SU-DHL-6 (cell line): ENCODE measurements at regions not wholly inside any gene's neighbourhood (a gene's known extent, or its start where the extent isn't known, plus 50 kb on each side); places are given as distances from the start of the nearest gene placed in this dataset.

ENCODE experiments used
- H2AFZ ChIP-seq: fragments of 200-600 bp; sonication (generic); 2 replicates; pipeline ENCODE4 v1.6.1; 2014; ENCODE audit warnings: low read depth, mild to moderate bottlenecking, moderate library complexity, mixed read lengths, antibody characterized with exemption, low read length; ENCODE audit not compliant: severe bottlenecking
- H3F3A ChIP-seq: fragments of 200-600 bp; shearing (Covaris generic); 2 replicates; pipeline ENCODE4 v1.6.0; 2016; ENCODE audit warnings: antibody characterized with exemption, mild to moderate bottlenecking; ENCODE audit not compliant: insufficient read depth
- H3K27ac ChIP-seq: fragments of 200-600 bp; sonication (generic); 2 replicates; pipeline ENCODE4 v1.5.1; 2016; ENCODE audit warnings: low read depth, mild to moderate bottlenecking, low read length, moderate library complexity, mixed read lengths
- H3K27me3 ChIP-seq: fragments of 200-600 bp; sonication (generic), shearing (Covaris generic); 2 replicates; pipeline ENCODE4 v1.6.0; 2014; ENCODE audit warnings: mild to moderate bottlenecking, low read length
- H3K36me3 ChIP-seq: fragments of 200-600 bp; sonication (generic); 2 replicates; pipeline ENCODE4 v1.6.1; 2014; ENCODE audit warnings: mild to moderate bottlenecking, low read length, mixed read lengths
- H3K4me2 ChIP-seq: fragments of 300-600, 200-600 bp; shearing (Covaris generic), sonication (generic); 2 replicates; pipeline ENCODE4 v1.6.0; 2014; ENCODE audit warnings: low read length, low read depth, mild to moderate bottlenecking; ENCODE audit not compliant: poor library complexity, severe bottlenecking
- H3K4me3 ChIP-seq: fragments of 200-600 bp; sonication (generic); 2 replicates; pipeline ENCODE4 v1.5.1; 2014; ENCODE audit warnings: antibody characterized with exemption, low read length, mild to moderate bottlenecking, mixed read lengths; ENCODE audit not compliant: insufficient read depth, poor library complexity, severe bottlenecking
- H3K79me2 ChIP-seq: fragments of 200-600 bp; sonication (generic); 2 replicates; pipeline ENCODE4 v1.6.1; 2014; ENCODE audit warnings: mild to moderate bottlenecking, low read length, moderate library complexity; ENCODE audit not compliant: insufficient read depth
- H3K9ac ChIP-seq: fragments of 200-600 bp; sonication (generic); 2 replicates; pipeline ENCODE4 v1.7.0; 2014; ENCODE audit warnings: mild to moderate bottlenecking, low read length
- H3K9me2 ChIP-seq: fragments of 200-600 bp; sonication (generic); replicated peaks from 2 replicates; pipeline ENCODE4 v1.6.1; 2014; ENCODE audit warnings: low read length; ENCODE audit not compliant: insufficient read depth
- H3K9me3 ChIP-seq: fragments of 200-600 bp; sonication (generic); 2 replicates; pipeline ENCODE4 v1.6.1; 2014; ENCODE audit warnings: low read length, mixed read lengths; ENCODE audit not compliant: insufficient read depth
- H4K20me1 ChIP-seq: fragments of 200-600 bp; sonication (generic); 2 replicates; pipeline ENCODE4 v1.6.1; 2014; ENCODE audit warnings: low read depth, mild to moderate bottlenecking, antibody characterized with exemption, low read length, moderate library complexity, mixed read lengths
- EZH2phosphoT487 ChIP-seq: fragments of 200-600 bp; sonication (generic), shearing (Covaris generic); conservative IDR thresholded peaks from 2 replicates; pipeline ENCODE4 v1.6.1; 2018; ENCODE audit warnings: mild to moderate bottlenecking, antibody characterized with exemption, low read length, moderate library complexity, mixed read lengths
- TF ChIP-seq, protein P1 (sequence below): fragments of 200-600 bp; sonication (generic); IDR thresholded peaks from one replicate; pipeline ENCODE4 v1.5.1; 2017; ENCODE audit warnings: antibody characterized with exemption, mild to moderate bottlenecking, low read length, moderate library complexity; ENCODE audit not compliant: insufficient read depth, poor library complexity, severe bottlenecking

DNA sequence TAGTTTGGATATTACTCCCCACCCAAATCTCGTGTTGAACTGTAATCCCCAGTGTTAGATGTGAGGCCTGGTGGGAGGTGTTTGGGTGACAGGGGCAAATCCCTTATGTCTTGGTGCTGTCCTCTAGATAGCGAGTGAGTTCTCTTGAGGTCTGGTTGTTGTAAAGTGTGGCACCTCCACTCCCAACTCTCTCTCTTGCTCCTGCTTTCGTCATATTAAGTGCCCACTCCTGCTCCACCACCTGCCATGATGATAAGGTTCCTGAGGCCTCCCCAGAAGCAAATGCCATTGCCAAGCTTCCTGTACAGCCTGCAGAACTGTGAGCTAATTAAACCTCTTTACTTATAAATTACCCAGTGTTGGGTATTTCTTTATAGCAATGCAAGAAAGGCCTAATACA is 944.3 kb downstream of the ADGRL3 start:
- no peaks in the 10 kb centered on the region for H3K9me2 ChIP-seq
- H4K20me1 ChIP-seq, result no peaks in the 10 kb centered on the region
- no peaks in the 10 kb centered on the region for H3K79me2 ChIP-seq
- no peaks in the 10 kb centered on the region for H3K27me3 ChIP-seq
- no peaks in the 10 kb centered on the region for H3F3A ChIP-seq
- TF ChIP-seq, protein P1, sequence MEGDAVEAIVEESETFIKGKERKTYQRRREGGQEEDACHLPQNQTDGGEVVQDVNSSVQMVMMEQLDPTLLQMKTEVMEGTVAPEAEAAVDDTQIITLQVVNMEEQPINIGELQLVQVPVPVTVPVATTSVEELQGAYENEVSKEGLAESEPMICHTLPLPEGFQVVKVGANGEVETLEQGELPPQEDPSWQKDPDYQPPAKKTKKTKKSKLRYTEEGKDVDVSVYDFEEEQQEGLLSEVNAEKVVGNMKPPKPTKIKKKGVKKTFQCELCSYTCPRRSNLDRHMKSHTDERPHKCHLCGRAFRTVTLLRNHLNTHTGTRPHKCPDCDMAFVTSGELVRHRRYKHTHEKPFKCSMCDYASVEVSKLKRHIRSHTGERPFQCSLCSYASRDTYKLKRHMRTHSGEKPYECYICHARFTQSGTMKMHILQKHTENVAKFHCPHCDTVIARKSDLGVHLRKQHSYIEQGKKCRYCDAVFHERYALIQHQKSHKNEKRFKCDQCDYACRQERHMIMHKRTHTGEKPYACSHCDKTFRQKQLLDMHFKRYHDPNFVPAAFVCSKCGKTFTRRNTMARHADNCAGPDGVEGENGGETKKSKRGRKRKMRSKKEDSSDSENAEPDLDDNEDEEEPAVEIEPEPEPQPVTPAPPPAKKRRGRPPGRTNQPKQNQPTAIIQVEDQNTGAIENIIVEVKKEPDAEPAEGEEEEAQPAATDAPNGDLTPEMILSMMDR, result no peak
- TF ChIP-seq EZH2phosphoT487, result no peak
- H3K9me3 ChIP-seq, result no peaks in the 10 kb centered on the region
- H2AFZ ChIP-seq, result no peak overlapping the region
- H3K9ac ChIP-seq, result no peak overlapping the region
- no peak overlapping the region for H3K4me2 ChIP-seq
- no peak overlapping the region for H3K27ac ChIP-seq
- H3K4me3 ChIP-seq, result no peak overlapping the region
- H3K36me3 ChIP-seq, result no peaks in the 10 kb centered on the region

DNA sequence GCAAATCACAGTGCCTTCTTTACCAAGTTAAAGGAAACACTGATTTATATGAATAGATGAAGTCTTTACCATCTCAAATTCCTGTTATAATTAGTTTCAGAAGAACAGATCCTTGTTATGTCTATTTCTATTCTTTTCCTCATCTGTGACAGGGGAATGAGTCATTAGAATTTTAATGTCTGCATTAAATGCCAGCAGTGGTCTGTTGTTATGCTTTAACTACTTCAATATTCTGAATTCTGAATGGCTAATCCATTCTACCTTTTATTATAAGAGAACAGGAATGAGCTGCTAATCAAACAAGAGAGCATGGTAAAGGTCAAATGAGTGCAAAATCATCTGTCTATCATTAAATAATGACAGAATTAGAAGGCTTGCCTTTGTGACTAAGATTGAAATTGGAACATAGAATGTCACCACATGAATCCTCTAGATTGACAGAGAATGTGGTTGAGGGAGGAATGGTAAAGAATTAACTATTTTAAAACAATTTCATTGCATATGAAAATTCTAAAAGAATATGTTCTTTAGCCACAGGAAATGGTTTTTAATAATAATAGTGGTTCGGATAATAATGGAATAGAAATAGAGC is 935.5 kb downstream of the ADGRL3 start:
- H3K9ac ChIP-seq, result no peak overlapping the region
- no peak overlapping the region for H3K27ac ChIP-seq
- no peaks in the 10 kb centered on the region for H3K9me2 ChIP-seq
- no peak overlapping the region for H2AFZ ChIP-seq
- H3K79me2 ChIP-seq, result no peaks in the 10 kb centered on the region
- H3K27me3 ChIP-seq, result no peaks in the 10 kb centered on the region
- no peak overlapping the region for H3K4me2 ChIP-seq
- no peak overlapping the region for H3K4me3 ChIP-seq
- H3F3A ChIP-seq, result no peaks in the 10 kb centered on the region
- no peaks in the 10 kb centered on the region for H4K20me1 ChIP-seq
- H3K9me3 ChIP-seq, result no peaks in the 10 kb centered on the region
- H3K36me3 ChIP-seq, result no peaks in the 10 kb centered on the region
- no peak for TF ChIP-seq EZH2phosphoT487
- TF ChIP-seq, protein P1, result no peak

DNA sequence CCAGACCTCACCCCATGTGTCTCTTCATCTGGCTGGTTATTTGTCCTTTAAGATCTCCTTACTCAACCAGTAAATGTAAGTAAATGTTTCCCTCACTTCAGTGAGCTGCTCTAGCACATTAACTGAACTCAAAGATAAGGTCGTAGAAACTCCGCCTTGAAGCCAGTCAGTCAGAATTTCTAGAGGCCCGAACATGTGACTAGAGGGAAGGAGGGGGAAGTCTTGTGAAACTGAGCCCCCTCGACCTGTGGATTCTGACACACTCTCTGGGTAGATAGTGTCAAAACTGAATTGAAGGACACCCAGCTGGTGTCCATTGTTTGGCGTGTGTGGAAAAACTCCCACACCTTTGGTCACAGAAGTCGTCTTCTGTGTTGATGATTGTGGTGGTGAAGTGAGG is 933.9 kb downstream of the ADGRL3 start:
- no peak overlapping the region for H3K4me2 ChIP-seq
- H3K9me3 ChIP-seq, result no peaks in the 10 kb centered on the region
- no peaks in the 10 kb centered on the region for H4K20me1 ChIP-seq
- TF ChIP-seq, protein P1, result no peak
- no peak for TF ChIP-seq EZH2phosphoT487
- H3K9me2 ChIP-seq, result no peaks in the 10 kb centered on the region
- no peak overlapping the region for H3K27ac ChIP-seq
- no peak overlapping the region for H2AFZ ChIP-seq
- H3K4me3 ChIP-seq, result no peak overlapping the region
- no peaks in the 10 kb centered on the region for H3K79me2 ChIP-seq
- H3K36me3 ChIP-seq, result no peaks in the 10 kb centered on the region
- H3K9ac ChIP-seq, result no peak overlapping the region
- H3F3A ChIP-seq, result no peaks in the 10 kb centered on the region
- H3K27me3 ChIP-seq, result no peaks in the 10 kb centered on the region
